ENCODE measurements at regions not wholly inside any gene's neighbourhood (a gene's known extent, or its start where the extent isn't known, plus 50 kb on each side); places are given as distances from the start of the nearest gene placed in this dataset.

- DNase-seq (ENCODE audit: low spot score): peak; percentile 17
These were observed 230.5 kb downstream of the IDS start for GRCh38 chrX:149274516-149275105.

- no peak for DNase-seq (ENCODE audit: low spot score)
These were observed 232.2 kb downstream of the IDS start for GRCh38 chrX:149272690-149273463.

GRCh38 chrX:149267878-149268813 lies 237.0 kb downstream of the IDS start:
- no peak for DNase-seq (ENCODE audit: low spot score)

GRCh38 chrX:149262086-149262485 lies 243.0 kb downstream of the IDS start:
- DNase-seq (ENCODE audit: low spot score): no peak

GRCh38 chrX:149259241-149259640 lies 245.9 kb downstream of the IDS start:
- peak; percentile 29 for DNase-seq (ENCODE audit: low spot score)

GRCh38 chrX:149255860-149256259 lies 249.2 kb downstream of the IDS start:
- DNase-seq (ENCODE audit: low spot score): no peak

GRCh38 chrX:149248073-149248625 lies 257.0 kb downstream of the IDS start:
- peak; percentile 55 for DNase-seq (ENCODE audit: low spot score)

- DNase-seq (ENCODE audit: low spot score): no peak
These were observed 274.4 kb downstream of the IDS start for GRCh38 chrX:149230689-149231088.

GRCh38 chrX:149223854-149224253 lies 281.3 kb downstream of the IDS start:
- no peak for DNase-seq (ENCODE audit: low spot score)

- no peak for DNase-seq (ENCODE audit: low spot score)
These were observed 283.1 kb downstream of the IDS start for GRCh38 chrX:149222040-149222439.

GRCh38 chrX:149221230-149221629 lies 283.9 kb downstream of the IDS start:
- DNase-seq (ENCODE audit: low spot score): no peak

- no peak for DNase-seq (ENCODE audit: low spot score)
These were observed 291.8 kb downstream of the IDS start for GRCh38 chrX:149213264-149213663.

- DNase-seq (ENCODE audit: low spot score): no peak
These were observed 296.8 kb downstream of the IDS start for GRCh38 chrX:149208307-149208706.

GRCh38 chrX:149207518-149207917 lies 297.6 kb downstream of the IDS start:
- DNase-seq (ENCODE audit: low spot score): no peak

GRCh38 chrX:149205937-149206336 lies 299.2 kb downstream of the IDS start:
- no peak for DNase-seq (ENCODE audit: low spot score)

GRCh38 chrX:149205081-149205480 lies 300.0 kb downstream of the IDS start:
- no peak for DNase-seq (ENCODE audit: low spot score)

- DNase-seq (ENCODE audit: low spot score): no peak
These were observed 305.4 kb downstream of the IDS start for GRCh38 chrX:149199734-149200133.

- DNase-seq (ENCODE audit: low spot score): no peak
These were observed 305.9 kb downstream of the IDS start for GRCh38 chrX:149198980-149199732.

- no peak for DNase-seq (ENCODE audit: low spot score)
These were observed 320.0 kb downstream of the IDS start for GRCh38 chrX:149185087-149185486.

- no peak for DNase-seq (ENCODE audit: low spot score)
These were observed 343.5 kb downstream of the IDS start for GRCh38 chrX:149161435-149162088.

- DNase-seq (ENCODE audit: low spot score): no peak
These were observed 347.1 kb downstream of the IDS start for GRCh38 chrX:149157976-149158375.
